COR-L47 (cell line): ENCODE measurements at regions not wholly inside any gene's neighbourhood (a gene's known extent, or its start where the extent isn't known, plus 50 kb on each side); places are given as distances from the start of the nearest gene placed in this dataset.
"Not testable (repeated sequence)": the region's sequence is repeated elsewhere in the genome, so short reads cannot be mapped to it uniquely, and the experiment has no call there.

Experiments
- DNase-seq: peaks from one replicate; lab custom pipeline; 2025; lab: John Stamatoyannopoulos, UW

GRCh38 chr2:18311420-18312195 lies 248.8 kb downstream of the RDH14 start:
- peak; percentile 48 for DNase-seq

- DNase-seq: no peak
Observed at GRCh38 chr2:18309627-18310026, 250.8 kb downstream of the RDH14 start.

DNA sequence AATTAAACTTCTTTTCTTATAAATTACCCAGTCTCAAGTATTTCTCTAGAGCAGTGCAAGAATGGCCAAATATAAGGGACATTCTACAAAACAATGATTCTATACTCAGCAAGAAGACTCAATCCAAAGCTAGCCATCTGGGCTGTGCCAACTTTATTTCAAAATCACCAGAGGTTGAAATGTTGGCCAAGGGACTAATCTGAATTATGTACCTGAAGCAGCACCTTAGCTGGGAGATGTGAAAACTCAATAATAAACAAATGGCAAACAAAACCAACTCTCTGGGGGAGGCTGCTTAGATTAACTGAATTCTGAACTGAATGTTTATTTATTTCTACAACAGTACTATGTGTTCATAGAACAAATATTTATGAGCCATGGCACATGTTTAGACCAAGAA lies 251.3 kb downstream of the RDH14 start:
- DNase-seq: no peak

DNA sequence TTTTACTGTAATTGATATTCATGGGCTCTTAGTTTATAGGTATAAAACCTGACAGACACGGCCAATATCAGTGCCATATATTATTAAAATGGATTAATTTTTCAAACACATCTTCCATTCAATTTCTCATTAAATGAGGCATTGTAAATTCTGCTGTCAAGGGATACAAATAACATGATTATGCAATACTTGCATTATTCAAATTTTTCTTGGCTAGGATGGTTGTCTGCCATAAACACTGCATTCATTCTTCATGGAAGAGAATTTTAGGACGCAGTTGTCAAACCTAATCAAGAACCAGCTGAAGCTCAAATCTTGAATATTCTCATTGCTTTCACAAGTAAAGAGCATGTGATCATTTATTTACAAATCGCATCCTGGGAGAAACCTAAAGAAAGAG lies 255.6 kb downstream of the RDH14 start:
- no peak for DNase-seq

- no peak for DNase-seq
Observed at GRCh38 chr2:18301421-18302139, 258.9 kb downstream of the RDH14 start.

DNA sequence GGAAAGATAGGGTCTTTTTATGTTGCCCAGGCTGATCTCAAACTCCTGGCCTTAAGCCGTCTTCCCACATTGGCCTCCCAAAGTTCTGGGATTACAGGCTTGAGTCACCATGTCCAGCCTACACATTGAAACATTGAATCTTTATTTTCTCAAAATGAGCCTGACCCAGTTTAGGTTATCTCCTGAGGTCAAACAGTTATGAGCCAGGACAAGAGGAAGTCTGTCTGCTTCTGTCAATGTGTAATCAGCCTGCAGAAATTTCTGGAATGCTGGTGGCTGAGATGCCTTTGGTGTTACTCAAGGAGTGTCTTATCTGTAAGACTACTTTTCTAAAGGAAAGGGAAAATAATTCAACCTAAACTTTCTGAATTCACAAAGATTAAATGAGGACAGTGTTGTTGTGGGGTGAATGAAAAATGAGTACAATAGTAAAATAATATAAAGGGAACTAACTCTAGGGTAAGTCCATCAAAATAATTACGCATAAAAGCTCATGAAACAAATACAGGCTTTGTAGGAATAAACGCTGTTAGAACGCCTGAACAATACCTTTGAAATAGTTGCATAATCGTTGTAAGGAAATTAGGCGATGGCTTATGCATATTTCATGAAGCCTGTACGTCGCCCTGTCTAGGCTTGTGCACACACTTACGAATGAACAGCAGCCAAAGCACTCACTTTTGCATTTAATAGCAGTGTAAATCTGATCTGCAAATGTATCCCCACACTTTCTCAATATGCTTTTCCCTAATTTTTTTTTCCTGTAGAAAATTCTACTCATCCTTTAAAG lies 260.8 kb downstream of the RDH14 start:
- peak; percentile 0 for DNase-seq

DNA sequence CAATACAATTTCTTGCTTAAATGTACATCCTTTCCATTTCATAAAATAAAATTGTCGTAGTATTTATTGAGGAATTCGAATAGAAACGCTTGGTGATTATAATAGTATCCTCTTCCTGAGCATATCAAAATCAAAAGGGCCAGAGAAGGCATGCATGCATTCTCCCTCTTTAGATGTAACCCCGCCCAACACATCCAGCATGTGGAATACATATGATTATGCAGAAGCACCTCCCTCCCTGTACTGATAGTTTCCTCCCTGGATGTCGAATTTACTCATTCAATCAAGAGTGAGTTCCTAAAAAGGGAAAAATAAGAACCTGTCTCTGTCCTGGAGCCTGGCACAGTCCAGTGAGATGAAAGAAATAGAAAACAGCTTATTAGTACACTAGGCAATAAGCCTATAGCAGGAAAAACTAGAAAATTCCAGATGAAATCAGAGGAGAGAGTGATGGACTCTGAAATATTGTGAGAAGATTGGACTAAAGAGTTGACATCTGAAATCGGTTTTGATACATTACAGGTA lies 262.9 kb downstream of the RDH14 start:
- DNase-seq: no peak

DNA sequence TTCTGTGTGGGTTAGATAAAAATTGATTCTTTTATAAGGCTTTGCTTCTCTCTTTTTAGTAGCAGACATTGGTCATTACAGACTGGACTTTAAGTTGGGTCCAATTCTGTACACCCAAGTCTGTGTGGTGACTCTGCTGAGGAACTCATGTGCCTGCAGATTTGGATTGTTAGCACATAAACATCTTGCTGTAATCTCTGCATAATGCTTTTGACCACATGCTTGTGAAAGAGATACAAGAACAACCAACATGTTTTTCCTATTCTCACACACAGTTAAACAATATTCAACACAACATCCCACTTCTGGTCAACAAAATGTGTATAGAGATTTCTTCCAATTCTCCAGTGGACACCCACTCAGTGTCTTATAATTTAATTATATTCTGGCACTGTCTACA lies 270.1 kb downstream of the RDH14 start:
- DNase-seq: no peak

DNA sequence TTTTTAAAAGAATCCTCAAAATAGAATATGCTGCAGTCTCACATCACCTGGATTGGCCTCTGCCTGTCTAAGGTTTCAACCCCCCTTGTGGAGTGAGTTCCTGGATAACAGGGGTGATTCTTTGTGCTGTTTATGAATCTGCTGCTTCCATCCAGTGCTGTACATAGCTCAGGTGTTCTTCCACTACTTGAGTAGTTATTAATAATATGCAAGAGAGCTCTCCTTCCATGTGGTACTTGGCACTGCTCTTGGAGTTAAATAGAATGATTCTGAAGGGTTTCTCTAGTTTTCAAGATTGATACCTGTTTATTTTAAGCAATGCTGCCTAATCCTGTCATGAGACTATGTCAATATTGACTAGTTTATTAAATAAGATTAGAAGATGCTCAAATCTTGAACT lies 273.6 kb downstream of the RDH14 start:
- DNase-seq: no peak

DNA sequence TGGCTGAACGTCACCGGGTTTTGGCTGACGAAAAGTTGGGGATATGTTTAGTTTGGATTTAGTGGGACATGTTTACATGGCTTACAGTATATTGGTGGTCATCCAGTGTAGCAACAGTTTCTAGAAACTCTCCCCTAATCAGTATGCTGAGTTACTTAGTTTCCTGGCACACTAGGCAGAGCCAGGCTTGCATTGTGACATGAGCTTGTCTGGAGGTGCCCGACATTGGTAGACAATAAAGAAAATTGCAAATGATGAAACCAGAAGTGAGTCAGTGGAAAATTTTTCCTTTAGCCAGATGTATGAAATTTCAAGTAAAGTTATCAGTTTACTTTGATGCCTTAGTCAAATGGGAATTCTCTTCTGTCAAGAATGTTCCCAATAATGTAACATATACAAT lies 276.1 kb downstream of the RDH14 start:
- no peak for DNase-seq

DNA sequence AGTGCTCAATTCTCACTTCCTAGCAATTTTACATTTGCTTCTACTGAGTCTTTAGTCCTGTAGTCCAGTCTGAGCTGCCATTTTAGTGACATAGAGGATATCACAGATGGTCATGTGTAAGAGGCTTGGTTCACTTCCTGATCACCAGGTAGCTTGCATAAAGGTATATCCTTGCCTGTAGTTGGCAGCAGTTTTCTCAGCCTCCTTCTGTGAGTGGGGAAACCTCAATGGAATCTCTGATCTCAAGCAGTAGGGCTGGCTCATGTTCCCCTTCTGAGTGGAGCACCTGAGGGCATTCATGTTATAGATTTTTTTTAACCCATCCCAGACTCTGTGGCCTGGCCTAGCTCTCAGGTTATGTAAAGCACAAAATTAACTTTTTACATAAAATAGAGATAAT lies 278.4 kb downstream of the RDH14 start:
- DNase-seq: no peak

DNA sequence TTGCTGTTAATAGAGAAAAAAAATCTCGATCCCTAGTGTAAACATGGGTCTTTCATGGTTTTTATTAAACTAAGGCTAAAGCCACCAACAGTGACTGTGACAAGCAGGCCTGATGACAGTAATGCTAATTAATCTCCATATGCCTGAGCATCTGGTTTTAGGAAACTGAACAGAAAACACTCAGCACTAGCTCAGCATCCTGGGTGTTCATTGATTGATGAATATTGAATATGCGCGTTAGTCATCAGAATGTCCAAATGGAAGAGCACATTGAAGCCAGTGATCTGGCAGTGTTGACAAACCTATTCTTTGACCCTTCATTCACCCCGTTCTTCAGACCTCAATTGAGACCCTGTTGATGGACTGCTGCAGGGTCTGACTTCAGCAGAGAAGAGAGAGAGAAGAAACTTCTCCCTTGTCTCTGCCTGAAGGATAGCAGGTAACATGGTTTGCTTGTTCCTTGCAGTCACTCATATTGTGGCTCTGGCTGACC lies 283.8 kb downstream of the RDH14 start:
- no peak for DNase-seq

GRCh38 chr2:18273205-18273604 lies 287.2 kb downstream of the RDH14 start:
- no peak for DNase-seq

DNA sequence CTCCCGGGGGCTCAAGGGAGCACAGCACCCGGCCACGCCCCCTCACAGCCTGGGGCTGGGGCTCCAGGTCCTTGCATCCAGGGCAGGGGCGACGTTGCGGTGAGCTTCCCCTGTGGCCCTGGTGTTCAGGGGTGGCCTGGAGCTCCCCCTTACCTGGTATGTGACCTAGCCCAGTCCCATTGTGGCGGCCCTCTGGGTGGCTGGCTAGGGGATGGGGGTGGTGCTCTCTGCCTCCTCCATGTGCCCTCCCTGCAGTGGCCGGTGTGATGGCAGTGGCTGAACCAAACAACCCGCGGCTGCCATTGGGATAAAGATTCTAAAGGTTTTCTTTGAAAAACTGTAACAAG lies 288.3 kb downstream of the RDH14 start:
- DNase-seq: no peak

DNA sequence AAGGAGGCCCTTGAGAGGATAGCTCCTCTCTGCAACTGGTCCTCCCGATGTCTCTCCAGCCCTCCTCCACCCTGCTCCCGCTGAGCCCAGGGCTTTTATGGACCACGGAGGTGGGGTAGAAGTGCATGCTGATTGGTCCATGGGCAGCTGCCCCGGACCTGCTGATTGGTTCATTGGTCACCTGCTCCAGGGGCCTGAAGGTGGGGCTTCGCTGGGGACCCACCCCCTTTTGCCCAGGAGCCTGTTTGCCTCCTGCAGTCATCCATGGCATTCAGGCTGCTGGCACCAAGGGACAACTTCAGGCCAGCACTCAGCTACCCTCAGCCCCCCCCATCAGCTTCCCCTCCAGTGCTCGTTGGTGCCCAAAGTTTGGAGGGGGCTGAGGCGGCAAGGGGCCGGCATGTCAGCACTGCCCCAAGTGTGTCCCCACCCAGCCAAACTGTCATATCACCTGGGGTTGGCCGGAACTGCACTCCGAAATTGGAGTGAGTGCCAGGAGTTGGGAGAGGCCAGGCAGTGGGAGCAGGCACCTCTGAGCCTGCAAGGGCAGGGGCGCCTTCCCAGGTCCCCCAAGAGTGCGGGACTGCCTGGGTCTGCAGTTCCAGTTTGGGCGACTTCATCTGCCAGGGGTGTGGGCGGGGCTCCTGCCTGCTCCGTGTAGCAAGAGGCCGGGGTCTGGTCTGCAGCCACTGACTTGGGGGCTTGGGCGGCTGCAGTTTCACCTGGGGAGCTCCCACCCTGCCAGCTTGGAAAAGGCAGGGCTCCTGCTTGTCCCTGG lies 288.9 kb downstream of the RDH14 start:
- no peak for DNase-seq

- no peak for DNase-seq
Observed at GRCh38 chr2:18268400-18268799, 292.1 kb downstream of the RDH14 start.

GRCh38 chr2:18267501-18267900 lies 293.0 kb downstream of the RDH14 start:
- no peak for DNase-seq

DNA sequence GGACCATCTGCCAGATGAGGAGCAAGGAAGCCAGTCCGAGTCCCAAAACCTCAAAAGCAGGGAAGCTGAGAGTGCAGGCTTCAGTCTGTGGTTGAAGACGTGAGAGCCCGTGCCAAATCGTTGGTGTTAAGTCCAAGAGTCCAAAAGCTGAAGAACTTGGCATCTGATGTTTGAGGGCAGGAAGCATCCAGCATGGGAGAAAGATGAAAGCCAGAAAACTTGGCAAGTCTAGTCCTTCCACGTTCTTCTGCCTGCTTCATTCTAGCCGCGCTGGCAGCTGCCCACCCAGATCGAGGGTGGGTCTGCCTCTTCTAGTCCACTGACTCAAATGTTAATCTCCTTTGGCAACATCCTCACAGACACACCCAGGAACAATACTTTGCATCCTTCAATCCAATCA lies 293.8 kb downstream of the RDH14 start:
- not testable (repeated sequence) for DNase-seq

- DNase-seq: no peak
Observed at GRCh38 chr2:18265614-18266586, 294.6 kb downstream of the RDH14 start.

DNA sequence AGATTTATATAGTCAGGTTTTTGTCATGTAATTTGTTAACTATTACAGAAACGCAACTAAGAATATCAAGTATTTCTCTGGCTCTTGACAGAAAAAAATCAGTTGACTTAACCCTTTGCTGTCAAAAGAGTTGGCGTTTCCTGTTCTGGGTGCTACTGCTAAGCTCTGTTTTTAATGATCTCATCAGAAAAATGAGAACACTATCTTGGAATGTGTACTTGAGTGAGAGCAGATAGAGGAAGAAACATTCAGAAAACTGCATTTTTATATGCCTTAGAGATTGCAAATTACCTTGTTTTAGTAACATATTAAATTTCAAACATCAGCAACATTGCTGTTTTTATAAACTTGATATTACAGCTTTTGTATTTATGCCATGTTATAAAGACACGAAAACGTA lies 297.9 kb downstream of the RDH14 start:
- no peak for DNase-seq
